ENCODE measurements at regions not wholly inside any gene's neighbourhood (a gene's known extent, or its start where the extent isn't known, plus 50 kb on each side); places are given as distances from the start of the nearest gene placed in this dataset.

GRCh38 chr5:67795781-67796477 is 419.6 kb upstream of the PIK3R1 start (continued):
- TF ChIP-seq ZNF532 (CRISPR knock-in tag; IDR thresholded peaks at IDR 0.05; ENCODE audit: borderline replicate concordance) = no peak
- TF ChIP-seq MAX (CRISPR knock-in tag; IDR thresholded peaks at IDR 0.05) = no peak
- TF ChIP-seq NFATC4 (CRISPR knock-in tag; IDR thresholded peaks at IDR 0.05) = no peak
- TF ChIP-seq PREB (CRISPR knock-in tag; IDR thresholded peaks at IDR 0.05; ENCODE audit: borderline replicate concordance) = no peak
- TF ChIP-seq GTF2I (CRISPR knock-in tag; conservative IDR thresholded peaks at IDR 0.05) = no peak
- no peak for TF ChIP-seq CTCF (IDR thresholded peaks at IDR 0.05)
- no peak for TF ChIP-seq ZNF121 (CRISPR knock-in tag; IDR thresholded peaks at IDR 0.05)
- TF ChIP-seq IRF1 (CRISPR knock-in tag; IDR thresholded peaks at IDR 0.05) = no peak

GRCh38 chr5:67793966-67794365 is 421.6 kb upstream of the PIK3R1 start:
- Mint-ChIP-seq H3K27ac (no peak overlapping the region), H3K4me3 (no peak overlapping the region), H3K27me3 (ENCODE audit: low read depth) (no peaks in the 10 kb centered on the region; the same call in 1 of the 2 replicates), H3K9me3 (peaks cover 15% of the 10 kb centered on the region), H3K4me1 (peaks cover 30% of the 10 kb centered on the region), H3K36me3 (peaks cover 22% of the 10 kb centered on the region)
- CTCF ChIA-PET = no interaction called here
- ATAC-seq (no peak), DNase-seq (ENCODE audit: low spot score) (no peak)
- TF ChIP-seq NR2C2 (CRISPR knock-in tag; IDR thresholded peaks at IDR 0.05) (no peak), MXD4 (CRISPR knock-in tag; IDR thresholded peaks at IDR 0.05; ENCODE audit: borderline replicate concordance) (no peak), ZNF138 (CRISPR knock-in tag; conservative IDR thresholded peaks at IDR 0.05) (no peak), IRF1 (CRISPR knock-in tag; IDR thresholded peaks at IDR 0.05) (no peak), ZNF423 (CRISPR knock-in tag; IDR thresholded peaks at IDR 0.05) (no peak), SOX15 (CRISPR knock-in tag; IDR thresholded peaks at IDR 0.05) (no peak), ZNF671 (CRISPR knock-in tag; IDR thresholded peaks at IDR 0.05) (no peak), PREB (CRISPR knock-in tag; IDR thresholded peaks at IDR 0.05; ENCODE audit: borderline replicate concordance) (no peak), NFATC4 (CRISPR knock-in tag; IDR thresholded peaks at IDR 0.05) (no peak)
- POLR2A ChIA-PET = no interaction called here

All from WTC11 (cell line).